GM19043 (cell line): ENCODE measurements at regions not wholly inside any gene's neighbourhood (a gene's known extent, or its start where the extent isn't known, plus 50 kb on each side); places are given as distances from the start of the nearest gene placed in this dataset.

Source experiments
- ATAC-seq: cut with Tn5 transposase; IDR thresholded peaks from one replicate; pipeline ENCODE4 v1.9.1; 2021; ENCODE audit warnings: low read depth; ENCODE audit not compliant: unreplicated experiment

GRCh38 chr14:76950055-76951020 lies 78.2 kb downstream of the IRF2BPL start:
- ATAC-seq, result no peak

GRCh38 chr14:76948976-76949375 lies 79.5 kb downstream of the IRF2BPL start:
- ATAC-seq, result no peak

GRCh38 chr14:76948213-76948947 lies 80.1 kb downstream of the IRF2BPL start:
- no peak for ATAC-seq

GRCh38 chr14:76947838-76948184 lies 80.7 kb downstream of the IRF2BPL start:
- ATAC-seq, result no peak

- peak; percentile 86 for ATAC-seq
Measured at GRCh38 chr14:76947078-76947837, 81.2 kb downstream of the IRF2BPL start.

GRCh38 chr14:76946753-76947077 lies 81.8 kb downstream of the IRF2BPL start:
- no peak for ATAC-seq

- ATAC-seq, result no peak
Measured at GRCh38 chr14:76943072-76943471, 85.4 kb downstream of the IRF2BPL start.

GRCh38 chr14:76941946-76942805 lies 86.3 kb downstream of the IRF2BPL start:
- no peak for ATAC-seq

- ATAC-seq, result no peak
Measured at GRCh38 chr14:76941544-76941943, 87.0 kb downstream of the IRF2BPL start.

- ATAC-seq, result no peak
Measured at GRCh38 chr14:76940021-76940760, 88.3 kb downstream of the IRF2BPL start.

- ATAC-seq, result no peak
Measured at GRCh38 chr14:76939015-76939742, 89.3 kb downstream of the IRF2BPL start.

GRCh38 chr14:76938092-76938500 lies 90.4 kb downstream of the IRF2BPL start:
- no peak for ATAC-seq

GRCh38 chr14:76937181-76938091 lies 91.1 kb downstream of the IRF2BPL start:
- no peak for ATAC-seq

GRCh38 chr14:76936483-76936882 lies 92.0 kb downstream of the IRF2BPL start:
- ATAC-seq, result no peak

GRCh38 chr14:76933515-76933914 lies 95.0 kb downstream of the IRF2BPL start:
- no peak for ATAC-seq

- no peak for ATAC-seq
Measured at GRCh38 chr14:76931631-76932402, 96.7 kb downstream of the IRF2BPL start.

GRCh38 chr14:76930549-76930948 lies 98.0 kb downstream of the IRF2BPL start:
- no peak for ATAC-seq
